Omental fat pad (tissue), 3 donors: ENCODE measurements at regions not wholly inside any gene's neighbourhood (a gene's known extent, or its start where the extent isn't known, plus 50 kb on each side); places are given as distances from the start of the nearest gene placed in this dataset.

Experiments
- ATAC-seq: fragments of 150-250 bp; one replicate; pipeline ENCODE4 v1.9.1; 2016; ENCODE audit warnings: mild to moderate bottlenecking, moderate library complexity; ENCODE audit not compliant: low FRiP score
- DNase-seq: peaks from one replicate; pipeline ENCODE4 v3.0.0-alpha.2; 2019; ENCODE audit warnings: low spot score
- TF ChIP-seq, protein P1 (sequence below), 3 donors: fragments of 450-650 bp; IDR thresholded peaks; one replicate each; pipeline ENCODE4 v1.5.1; 2016 to 2017; ENCODE audit warnings: antibody characterized with exemption in 3 of 3, mild to moderate bottlenecking in 3 of 3, moderate library complexity in 2 of 3

DNA sequence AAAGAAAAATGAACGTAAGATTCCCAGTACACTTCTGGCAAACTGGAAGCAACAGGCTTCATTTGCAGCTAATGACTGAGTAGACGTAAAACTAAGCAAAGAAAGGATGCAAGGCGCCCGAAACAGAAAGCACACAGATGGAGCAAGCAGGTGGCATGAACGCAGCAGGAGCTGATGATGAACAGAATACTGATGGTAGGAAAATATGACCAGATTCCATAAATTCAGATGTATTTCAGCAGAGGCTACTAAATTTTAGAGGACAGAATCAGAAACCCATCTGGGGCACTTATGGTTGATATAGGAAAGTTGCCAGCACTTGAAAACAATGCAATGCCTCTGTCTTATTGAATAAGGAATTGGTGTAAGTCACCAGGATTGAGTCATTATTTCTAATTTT lies 658.7 kb upstream of the LINC00305 start:
- ATAC-seq: no peak
- TF ChIP-seq, protein P1, sequence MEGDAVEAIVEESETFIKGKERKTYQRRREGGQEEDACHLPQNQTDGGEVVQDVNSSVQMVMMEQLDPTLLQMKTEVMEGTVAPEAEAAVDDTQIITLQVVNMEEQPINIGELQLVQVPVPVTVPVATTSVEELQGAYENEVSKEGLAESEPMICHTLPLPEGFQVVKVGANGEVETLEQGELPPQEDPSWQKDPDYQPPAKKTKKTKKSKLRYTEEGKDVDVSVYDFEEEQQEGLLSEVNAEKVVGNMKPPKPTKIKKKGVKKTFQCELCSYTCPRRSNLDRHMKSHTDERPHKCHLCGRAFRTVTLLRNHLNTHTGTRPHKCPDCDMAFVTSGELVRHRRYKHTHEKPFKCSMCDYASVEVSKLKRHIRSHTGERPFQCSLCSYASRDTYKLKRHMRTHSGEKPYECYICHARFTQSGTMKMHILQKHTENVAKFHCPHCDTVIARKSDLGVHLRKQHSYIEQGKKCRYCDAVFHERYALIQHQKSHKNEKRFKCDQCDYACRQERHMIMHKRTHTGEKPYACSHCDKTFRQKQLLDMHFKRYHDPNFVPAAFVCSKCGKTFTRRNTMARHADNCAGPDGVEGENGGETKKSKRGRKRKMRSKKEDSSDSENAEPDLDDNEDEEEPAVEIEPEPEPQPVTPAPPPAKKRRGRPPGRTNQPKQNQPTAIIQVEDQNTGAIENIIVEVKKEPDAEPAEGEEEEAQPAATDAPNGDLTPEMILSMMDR (IDR thresholded peaks at IDR 0.05): no peak
- DNase-seq: no peak

DNA sequence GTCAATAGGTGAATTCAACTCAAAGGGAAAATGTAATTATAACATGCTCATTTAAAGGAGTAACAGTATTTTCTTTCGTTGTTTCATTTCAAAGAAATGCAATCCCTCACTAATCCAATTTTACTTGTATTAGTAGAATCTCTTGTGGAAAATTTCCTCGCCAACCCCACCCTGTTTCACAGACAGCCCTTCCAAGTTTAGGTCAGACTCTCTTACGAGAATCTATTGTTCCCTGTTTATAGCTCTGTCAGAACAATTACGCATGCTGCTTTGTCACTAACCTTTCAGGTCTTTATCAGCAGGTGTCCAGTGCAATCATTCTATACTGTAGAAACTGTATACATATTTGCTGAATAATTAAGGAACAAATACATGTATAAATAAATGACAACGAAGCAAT lies 657.8 kb upstream of the LINC00305 start:
- ATAC-seq: no peak
- no peak for DNase-seq
- TF ChIP-seq, protein P1 (IDR thresholded peaks at IDR 0.05): no peak

DNA sequence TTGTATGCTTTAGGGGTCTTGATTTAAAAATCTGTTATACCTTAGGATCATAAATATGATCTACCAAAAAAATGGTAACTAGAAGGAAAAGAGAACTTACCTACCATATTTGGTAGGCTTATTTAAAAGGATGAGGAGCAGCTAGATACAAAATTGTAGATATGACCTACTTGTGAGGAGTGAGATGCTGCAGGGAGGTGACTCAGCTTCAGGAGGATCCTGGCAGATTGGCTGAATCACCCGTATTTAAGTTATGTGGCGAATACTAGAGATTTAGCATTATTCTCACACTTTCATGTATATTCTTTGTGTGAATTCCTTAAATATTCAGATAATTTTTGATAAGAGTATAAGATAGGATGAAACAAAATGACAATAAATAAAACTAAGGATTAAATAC lies 657.3 kb upstream of the LINC00305 start:
- DNase-seq (no peak), ATAC-seq (no peak)
- TF ChIP-seq, protein P1 (IDR thresholded peaks at IDR 0.05): no peak

DNA sequence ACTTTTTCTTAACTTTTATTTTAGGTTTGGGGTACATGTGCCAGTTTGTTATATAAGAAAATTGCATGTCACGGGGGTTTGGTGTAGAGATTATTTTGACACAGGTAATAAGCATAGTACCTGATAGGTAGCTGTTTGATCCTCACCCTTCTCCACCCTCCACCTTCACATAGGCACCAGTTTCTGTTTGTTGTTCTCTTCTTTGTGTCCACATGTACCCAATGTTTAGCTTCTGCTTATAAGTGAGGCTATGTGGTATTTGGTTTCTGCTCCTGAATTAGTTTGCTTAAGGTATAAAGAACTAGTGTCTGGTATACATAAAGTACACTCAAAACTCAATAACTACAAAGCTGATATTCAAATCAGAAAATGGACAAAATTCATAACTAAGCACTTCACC lies 654.6 kb upstream of the LINC00305 start:
- DNase-seq: no peak
- ATAC-seq: no peak
- TF ChIP-seq, protein P1 (IDR thresholded peaks at IDR 0.05): no peak

DNA sequence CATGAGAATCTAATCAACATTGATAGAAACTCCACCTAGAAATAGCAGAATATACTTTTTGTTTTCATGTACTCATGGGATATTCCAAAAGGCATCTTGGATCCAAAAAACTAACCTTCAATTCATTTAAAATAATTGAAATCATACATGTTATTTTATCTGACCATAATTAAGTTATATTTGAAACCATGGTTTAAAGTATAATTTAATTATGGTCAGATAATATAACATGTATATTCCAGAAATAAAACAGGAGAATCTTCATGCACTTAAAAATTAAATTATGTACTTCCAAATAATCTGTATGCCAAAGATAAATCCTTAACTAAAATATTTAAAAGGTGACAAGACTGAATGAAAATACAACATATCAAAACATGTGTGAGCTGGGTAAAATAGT lies 651.3 kb upstream of the LINC00305 start:
- DNase-seq: no peak
- no peak for ATAC-seq
- TF ChIP-seq, protein P1 (IDR thresholded peaks at IDR 0.05): no peak

DNA sequence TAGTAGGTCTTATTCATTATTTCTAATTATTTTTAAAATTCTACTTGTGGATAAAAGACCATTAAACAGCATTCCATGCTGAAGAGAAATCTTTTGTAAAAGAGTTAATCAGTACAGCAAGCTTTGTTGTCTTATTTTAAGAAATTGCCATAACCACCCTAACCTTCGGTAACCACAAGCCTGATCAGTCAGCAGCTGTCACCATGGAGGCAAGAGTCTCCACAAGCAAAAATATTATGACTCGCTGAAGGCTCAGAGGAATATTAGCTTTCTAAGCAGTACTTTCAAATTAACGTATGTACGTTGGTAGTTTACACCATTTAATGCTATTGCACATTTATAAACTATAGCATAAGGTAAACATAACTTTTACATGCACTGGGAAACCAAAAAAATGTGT lies 650.5 kb upstream of the LINC00305 start:
- DNase-seq (no peak), ATAC-seq (no peak)
- TF ChIP-seq, protein P1 (IDR thresholded peaks at IDR 0.05): no peak

DNA sequence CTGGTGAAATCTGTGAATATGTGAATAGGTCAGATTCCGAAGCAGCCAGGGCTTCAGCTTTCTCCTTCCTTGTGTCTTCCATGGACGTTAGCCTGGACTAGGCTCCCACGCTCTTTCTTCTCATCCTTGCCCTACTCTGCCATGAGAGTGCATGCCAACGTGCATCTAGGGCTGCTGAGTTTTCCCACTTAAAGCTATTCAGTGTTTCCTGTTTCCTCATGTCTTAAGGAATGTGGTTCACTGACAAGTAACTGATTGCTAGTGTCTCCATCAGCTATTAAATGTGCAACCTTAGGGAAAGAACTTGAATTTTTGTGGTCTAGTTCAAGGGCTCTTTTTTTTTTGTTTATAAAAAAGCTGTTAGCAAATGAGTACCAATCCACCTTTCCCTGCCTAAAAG lies 642.3 kb upstream of the LINC00305 start:
- TF ChIP-seq, protein P1 (IDR thresholded peaks at IDR 0.05): no peak
- DNase-seq (no peak), ATAC-seq (no peak)
